ENCODE measurements at regions not wholly inside any gene's neighbourhood (a gene's known extent, or its start where the extent isn't known, plus 50 kb on each side); places are given as distances from the start of the nearest gene placed in this dataset.

GRCh38 chr2:145811276-145812164 is 1291.6 kb upstream of the ZEB2 start:
- TF ChIP-seq EZH2 (IDR thresholded peaks at IDR 0.05; ENCODE audit: low read depth), result no peak
- no peak for TF ChIP-seq CTCF (conservative IDR thresholded peaks at IDR 0.05)

GRCh38 chr2:145807968-145808367 is 1288.0 kb upstream of the ZEB2 start:
- ChIA-PET POLR2A (ENCODE audit: unreplicated experiment) (no interaction called here), CTCF (no interaction called here)
- no peak overlapping the region for H3K4me3 ChIP-seq
- no peak overlapping the region for H3K27ac ChIP-seq
- no peak overlapping the region for H3K4me2 ChIP-seq
- TF ChIP-seq EZH2 (IDR thresholded peaks at IDR 0.05; ENCODE audit: low read depth) (no peak), CTCF (conservative IDR thresholded peaks at IDR 0.05) (no peak)
- BruUV-seq (replicated peaks), result no TSS peak
- no peaks in the 10 kb centered on the region for H3K9me3 ChIP-seq (ENCODE audit: insufficient read depth, low read depth)
- no peak overlapping the region for H2AFZ ChIP-seq
- H3K36me3 ChIP-seq (ENCODE audit: low read depth), result no peaks in the 10 kb centered on the region
- H3K4me1 ChIP-seq (replicated peaks; ENCODE audit: insufficient read depth), result no peaks in the 10 kb centered on the region
- H3F3A ChIP-seq (ENCODE audit: insufficient read depth, low read depth), result no peaks in the 10 kb centered on the region
- H4K20me1 ChIP-seq (ENCODE audit: insufficient read depth), result no peaks in the 10 kb centered on the region
- H3K27me3 ChIP-seq (ENCODE audit: insufficient read depth, low read depth), result no peaks in the 10 kb centered on the region
- no peaks in the 10 kb centered on the region for H3K9me2 ChIP-seq (ENCODE audit: insufficient read depth)
- no peak for DNase-seq
- no peaks in the 10 kb centered on the region for H3K79me2 ChIP-seq (ENCODE audit: low read depth)
- intact Hi-C loops (cut with micrococcal nuclease; ENCODE audit: unreplicated experiment), result no loop called here

More at GRCh38 chr2:145811276-145812164, 1291.6 kb upstream of the ZEB2 start:
- no peaks in the 10 kb centered on the region for H3K27me3 ChIP-seq (ENCODE audit: insufficient read depth, low read depth)
- DNase-seq, result no peak
- ChIA-PET POLR2A (ENCODE audit: unreplicated experiment) (no interaction called here), CTCF (no interaction called here)
- BruUV-seq (replicated peaks), result no TSS peak
- H3F3A ChIP-seq (ENCODE audit: insufficient read depth, low read depth), result no peaks in the 10 kb centered on the region
- no peaks in the 10 kb centered on the region for H3K9me2 ChIP-seq (ENCODE audit: insufficient read depth)
- no peak overlapping the region for H3K27ac ChIP-seq
- H3K9me3 ChIP-seq (ENCODE audit: insufficient read depth, low read depth), result no peaks in the 10 kb centered on the region
- no peaks in the 10 kb centered on the region for H3K4me1 ChIP-seq (replicated peaks; ENCODE audit: insufficient read depth)
- no peak overlapping the region for H3K4me2 ChIP-seq
- intact Hi-C loops (cut with micrococcal nuclease; ENCODE audit: unreplicated experiment), result no loop called here
- H3K36me3 ChIP-seq (ENCODE audit: low read depth), result no peaks in the 10 kb centered on the region
- H2AFZ ChIP-seq, result peak overlapping the region; percentile 56; the same call in 1 of the 2 replicates
- no peaks in the 10 kb centered on the region for H4K20me1 ChIP-seq (ENCODE audit: insufficient read depth)
- H3K79me2 ChIP-seq (ENCODE audit: low read depth), result no peaks in the 10 kb centered on the region
- H3K4me3 ChIP-seq, result no peak overlapping the region

- Histone ChIP-seq H3K27ac (no peak overlapping the region), H2AFZ (no peak overlapping the region), H4K20me1 (ENCODE audit: insufficient read depth) (no peaks in the 10 kb centered on the region), H3K9me2 (ENCODE audit: insufficient read depth) (0 out of 2 replicates have a peak, but pooled peaks cover 2% of the 10 kb centered on the region), H3K27me3 (ENCODE audit: insufficient read depth, low read depth) (no peaks in the 10 kb centered on the region), H3K4me3 (no peak overlapping the region), H3K79me2 (ENCODE audit: low read depth) (no peaks in the 10 kb centered on the region), H3K4me2 (no peak overlapping the region), H3F3A (ENCODE audit: insufficient read depth, low read depth) (no peaks in the 10 kb centered on the region), H3K9me3 (ENCODE audit: insufficient read depth, low read depth) (no peaks in the 10 kb centered on the region), H3K4me1 (replicated peaks; ENCODE audit: insufficient read depth) (no peaks in the 10 kb centered on the region), H3K36me3 (ENCODE audit: low read depth) (no peaks in the 10 kb centered on the region)
- CTCF ChIA-PET, result no interaction called here
- BruUV-seq (replicated peaks), result no TSS peak
- intact Hi-C loops (cut with micrococcal nuclease; ENCODE audit: unreplicated experiment), result no loop called here
- POLR2A ChIA-PET (ENCODE audit: unreplicated experiment), result no interaction called here
- TF ChIP-seq EZH2 (IDR thresholded peaks at IDR 0.05; ENCODE audit: low read depth) (no peak), CTCF (conservative IDR thresholded peaks at IDR 0.05) (no peak)
- DNase-seq, result no peak
Measured at GRCh38 chr2:145807554-145807953, 1287.6 kb upstream of the ZEB2 start.
